IMR-90 (cell line): ENCODE measurements at regions not wholly inside any gene's neighbourhood (a gene's known extent, or its start where the extent isn't known, plus 50 kb on each side); places are given as distances from the start of the nearest gene placed in this dataset.

Source experiments
- BHLHE40 ChIP-seq: fragments of 150-350 bp; IDR thresholded peaks from 2 replicates; pipeline ENCODE4 v1.6.1; 2016; ENCODE audit warnings: mild to moderate bottlenecking, low read depth, low read length
- CTCF ChIP-seq: conservative IDR thresholded peaks from 2 replicates; pipeline ENCODE4 v1.5.1; 2012; ENCODE audit warnings: mild to moderate bottlenecking, low read depth, low read length, improper control_type of control experiment
- RFX5 ChIP-seq: IDR thresholded peaks from 2 replicates; pipeline ENCODE4 v1.8.0; 2012; ENCODE audit warnings: low read depth, mild to moderate bottlenecking, low read length, moderate library complexity
- USF2 ChIP-seq: fragments of 150-350 bp; IDR thresholded peaks from 2 replicates; pipeline ENCODE4 v1.6.1; 2017; ENCODE audit warnings: mild to moderate bottlenecking, antibody characterized with exemption, low read length, low read depth

- TF ChIP-seq CTCF (no peak), USF2 (no peak), RFX5 (no peak), BHLHE40 (no peak)
Observed at GRCh38 chr7:41013117-41013516, 689.8 kb downstream of the INHBA start.
